Suprapubic skin (tissue), 3 donors: ENCODE measurements at regions not wholly inside any gene's neighbourhood (a gene's known extent, or its start where the extent isn't known, plus 50 kb on each side); places are given as distances from the start of the nearest gene placed in this dataset.

Experiments
- CTCF ChIP-seq, 2 donors: fragments of 200-600 bp in 1 of 2; fragments of 450-650 bp in 1 of 2; sonication (generic) in 1 of 2; IDR thresholded peaks; one replicate each; pipeline ENCODE4 v1.5.1; 2016 to 2019; ENCODE audit warnings: antibody characterized with exemption in 2 of 2, mild to moderate bottlenecking in 1 of 2, moderate library complexity in 1 of 2
- EP300 ChIP-seq: sonication (generic); formaldehyde crosslinking; IDR thresholded peaks from one replicate; pipeline ENCODE4 v1.6.1; 2017; ENCODE audit warnings: antibody characterized with exemption

- TF ChIP-seq CTCF (IDR thresholded peaks at IDR 0.05) (no peak), EP300 (no peak)
Measured at GRCh38 chr14:71348817-71349216, 441.6 kb downstream of the PCNX1 start.
